HCT116 (cell line): ENCODE measurements at regions not wholly inside any gene's neighbourhood (a gene's known extent, or its start where the extent isn't known, plus 50 kb on each side); places are given as distances from the start of the nearest gene placed in this dataset.

Source experiments
- ELF1 ChIP-seq: IDR thresholded peaks from 2 replicates; pipeline ENCODE4 v1.6.1; 2012; ENCODE audit warnings: low read depth, borderline replicate concordance
- EZH2 ChIP-seq: fragments of 200-600 bp; sonication (generic); IDR thresholded peaks from 2 replicates; pipeline ENCODE4 v1.6.1; 2017; ENCODE audit warnings: antibody characterized with exemption, mixed run types
- POLR2A ChIP-seq: IDR thresholded peaks from 2 replicates; pipeline ENCODE4 v1.7.0; 2011; ENCODE audit warnings: borderline replicate concordance; ENCODE audit not compliant: insufficient read depth, insufficient read length; ENCODE audit errors: extremely low read depth
- ZNF274 ChIP-seq: fragments of 200-500 bp; sonication (Bioruptor generic); IDR thresholded peaks from 2 replicates; pipeline ENCODE4 v1.6.1; 2014; ENCODE audit warnings: mild to moderate bottlenecking, low read depth, low read length, inconsistent platforms
- TF ChIP-seq, protein P1 (sequence below): IDR thresholded peaks from 2 replicates; pipeline ENCODE4 v1.6.1; 2012
- TF ChIP-seq, protein P2 (sequence below): IDR thresholded peaks from 2 replicates; pipeline ENCODE4 v1.6.1; 2012; ENCODE audit warnings: low read depth
- TF ChIP-seq, protein P3 (sequence below), 3 experiments: fragments of 200-600 bp in 1 of 3; sonication (generic) in 1 of 3; IDR thresholded peaks in 2 of 3; conservative IDR thresholded peaks in 1 of 3; 2 replicates each; pipeline ENCODE4 v1.5.1; 2012 to 2017; ENCODE audit warnings: low read depth in 2 of 3, low read length in 2 of 3, antibody characterized with exemption in 1 of 3, borderline replicate concordance in 1 of 3, control low read depth in 1 of 3, mild to moderate bottlenecking in 1 of 3, mixed read lengths in 1 of 3, mixed run types in 1 of 3, moderate library complexity in 1 of 3; ENCODE audit not compliant: insufficient read depth in 1 of 3

DNA sequence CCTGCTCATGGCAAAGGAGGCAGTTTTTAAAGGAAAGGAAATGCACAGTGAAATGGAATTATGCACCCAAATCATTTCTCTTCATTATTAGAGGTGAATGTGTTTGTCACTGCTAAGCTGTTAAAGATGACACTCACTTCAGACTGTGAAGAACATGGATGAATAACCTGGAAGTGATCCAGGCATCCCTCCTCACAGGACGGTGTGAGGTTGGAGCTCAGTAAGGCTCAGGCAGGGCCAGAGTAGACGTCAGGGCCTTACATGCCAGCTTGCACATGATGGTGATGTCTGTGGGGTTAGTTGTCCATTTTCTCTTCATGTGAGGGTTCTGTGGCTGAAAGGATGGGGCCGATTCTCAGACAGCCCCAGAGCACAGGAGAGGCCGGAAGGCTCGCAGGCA, 273.1 kb downstream of the PCNX1 start:
- TF ChIP-seq POLR2A (no peak), ZNF274 (no peak), ELF1 (no peak), EZH2 (no peak)
- TF ChIP-seq, protein P1, sequence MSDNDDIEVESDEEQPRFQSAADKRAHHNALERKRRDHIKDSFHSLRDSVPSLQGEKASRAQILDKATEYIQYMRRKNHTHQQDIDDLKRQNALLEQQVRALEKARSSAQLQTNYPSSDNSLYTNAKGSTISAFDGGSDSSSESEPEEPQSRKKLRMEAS: no peak
- TF ChIP-seq, protein P2, sequence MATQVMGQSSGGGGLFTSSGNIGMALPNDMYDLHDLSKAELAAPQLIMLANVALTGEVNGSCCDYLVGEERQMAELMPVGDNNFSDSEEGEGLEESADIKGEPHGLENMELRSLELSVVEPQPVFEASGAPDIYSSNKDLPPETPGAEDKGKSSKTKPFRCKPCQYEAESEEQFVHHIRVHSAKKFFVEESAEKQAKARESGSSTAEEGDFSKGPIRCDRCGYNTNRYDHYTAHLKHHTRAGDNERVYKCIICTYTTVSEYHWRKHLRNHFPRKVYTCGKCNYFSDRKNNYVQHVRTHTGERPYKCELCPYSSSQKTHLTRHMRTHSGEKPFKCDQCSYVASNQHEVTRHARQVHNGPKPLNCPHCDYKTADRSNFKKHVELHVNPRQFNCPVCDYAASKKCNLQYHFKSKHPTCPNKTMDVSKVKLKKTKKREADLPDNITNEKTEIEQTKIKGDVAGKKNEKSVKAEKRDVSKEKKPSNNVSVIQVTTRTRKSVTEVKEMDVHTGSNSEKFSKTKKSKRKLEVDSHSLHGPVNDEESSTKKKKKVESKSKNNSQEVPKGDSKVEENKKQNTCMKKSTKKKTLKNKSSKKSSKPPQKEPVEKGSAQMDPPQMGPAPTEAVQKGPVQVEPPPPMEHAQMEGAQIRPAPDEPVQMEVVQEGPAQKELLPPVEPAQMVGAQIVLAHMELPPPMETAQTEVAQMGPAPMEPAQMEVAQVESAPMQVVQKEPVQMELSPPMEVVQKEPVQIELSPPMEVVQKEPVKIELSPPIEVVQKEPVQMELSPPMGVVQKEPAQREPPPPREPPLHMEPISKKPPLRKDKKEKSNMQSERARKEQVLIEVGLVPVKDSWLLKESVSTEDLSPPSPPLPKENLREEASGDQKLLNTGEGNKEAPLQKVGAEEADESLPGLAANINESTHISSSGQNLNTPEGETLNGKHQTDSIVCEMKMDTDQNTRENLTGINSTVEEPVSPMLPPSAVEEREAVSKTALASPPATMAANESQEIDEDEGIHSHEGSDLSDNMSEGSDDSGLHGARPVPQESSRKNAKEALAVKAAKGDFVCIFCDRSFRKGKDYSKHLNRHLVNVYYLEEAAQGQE: no peak
- TF ChIP-seq, protein P3, sequence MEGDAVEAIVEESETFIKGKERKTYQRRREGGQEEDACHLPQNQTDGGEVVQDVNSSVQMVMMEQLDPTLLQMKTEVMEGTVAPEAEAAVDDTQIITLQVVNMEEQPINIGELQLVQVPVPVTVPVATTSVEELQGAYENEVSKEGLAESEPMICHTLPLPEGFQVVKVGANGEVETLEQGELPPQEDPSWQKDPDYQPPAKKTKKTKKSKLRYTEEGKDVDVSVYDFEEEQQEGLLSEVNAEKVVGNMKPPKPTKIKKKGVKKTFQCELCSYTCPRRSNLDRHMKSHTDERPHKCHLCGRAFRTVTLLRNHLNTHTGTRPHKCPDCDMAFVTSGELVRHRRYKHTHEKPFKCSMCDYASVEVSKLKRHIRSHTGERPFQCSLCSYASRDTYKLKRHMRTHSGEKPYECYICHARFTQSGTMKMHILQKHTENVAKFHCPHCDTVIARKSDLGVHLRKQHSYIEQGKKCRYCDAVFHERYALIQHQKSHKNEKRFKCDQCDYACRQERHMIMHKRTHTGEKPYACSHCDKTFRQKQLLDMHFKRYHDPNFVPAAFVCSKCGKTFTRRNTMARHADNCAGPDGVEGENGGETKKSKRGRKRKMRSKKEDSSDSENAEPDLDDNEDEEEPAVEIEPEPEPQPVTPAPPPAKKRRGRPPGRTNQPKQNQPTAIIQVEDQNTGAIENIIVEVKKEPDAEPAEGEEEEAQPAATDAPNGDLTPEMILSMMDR (IDR thresholded peaks at IDR 0.05 in 2 of 3, conservative IDR thresholded peaks at IDR 0.05 in 1 of 3; ENCODE audit: borderline replicate concordance in 1 of 3, insufficient read depth in 1 of 3, low read depth in 2 of 3, low read length in 2 of 3): no peak
